HPDE6-E6E7 (cell line): ENCODE measurements at regions not wholly inside any gene's neighbourhood (a gene's known extent, or its start where the extent isn't known, plus 50 kb on each side); places are given as distances from the start of the nearest gene placed in this dataset.
"Not testable (repeated sequence)": the region's sequence is repeated elsewhere in the genome, so short reads cannot be mapped to it uniquely, and the experiment has no call there.

Experiments
- DNase-seq: peaks from one replicate; pipeline ENCODE4 v3.0.0; 2011; ENCODE audit warnings: missing footprints; ENCODE audit errors: extremely low spot score

- no peak for DNase-seq
Measured at GRCh38 chr7:9204571-9204970, 771.2 kb downstream of the NXPH1 start.

- DNase-seq: no peak
Measured at GRCh38 chr7:9210114-9210513, 776.7 kb downstream of the NXPH1 start.

GRCh38 chr7:9217204-9217603, 783.8 kb downstream of the NXPH1 start:
- DNase-seq: no peak

GRCh38 chr7:9226500-9226899, 793.1 kb downstream of the NXPH1 start:
- no peak for DNase-seq

- no peak for DNase-seq
Measured at GRCh38 chr7:9231630-9232121, 798.3 kb downstream of the NXPH1 start.

- no peak for DNase-seq
Measured at GRCh38 chr7:9240001-9240400, 806.6 kb downstream of the NXPH1 start.

- DNase-seq: no peak
Measured at GRCh38 chr7:9241826-9242225, 808.4 kb downstream of the NXPH1 start.

GRCh38 chr7:9242636-9243035, 809.2 kb downstream of the NXPH1 start:
- DNase-seq: no peak

- DNase-seq: no peak
Measured at GRCh38 chr7:9250876-9251275, 817.5 kb downstream of the NXPH1 start.

GRCh38 chr7:9264395-9264794, 831.0 kb downstream of the NXPH1 start:
- no peak for DNase-seq

GRCh38 chr7:9280088-9280487, 846.7 kb downstream of the NXPH1 start:
- DNase-seq: no peak

GRCh38 chr7:9283246-9283645, 849.8 kb downstream of the NXPH1 start:
- DNase-seq: no peak

- DNase-seq: no peak
Measured at GRCh38 chr7:9302436-9302835, 869.0 kb downstream of the NXPH1 start.

GRCh38 chr7:9307131-9307530, 873.7 kb downstream of the NXPH1 start:
- DNase-seq: no peak

- DNase-seq: no peak
Measured at GRCh38 chr7:9324513-9324912, 891.1 kb downstream of the NXPH1 start.

GRCh38 chr7:9328296-9328695, 894.9 kb downstream of the NXPH1 start:
- DNase-seq: no peak

- no peak for DNase-seq
Measured at GRCh38 chr7:9349625-9350024, 916.2 kb downstream of the NXPH1 start.

- DNase-seq: no peak
Measured at GRCh38 chr7:9391221-9391620, 957.8 kb downstream of the NXPH1 start.

- no peak for DNase-seq
Measured at GRCh38 chr7:9391984-9392383, 958.6 kb downstream of the NXPH1 start.

GRCh38 chr7:9404386-9404785, 971.0 kb downstream of the NXPH1 start:
- DNase-seq: not testable (repeated sequence)

- peak; percentile 10 for DNase-seq
Measured at GRCh38 chr7:9407816-9408215, 974.4 kb downstream of the NXPH1 start.

- no peak for DNase-seq
Measured at GRCh38 chr7:9453521-9453920, 1020.1 kb downstream of the NXPH1 start.

- DNase-seq: peak; percentile 6
Measured at GRCh38 chr7:9488555-9488954, 1055.1 kb downstream of the NXPH1 start.

GRCh38 chr7:9498303-9498702, 1064.9 kb downstream of the NXPH1 start:
- no peak for DNase-seq

- no peak for DNase-seq
Measured at GRCh38 chr7:9502269-9502668, 1068.9 kb downstream of the NXPH1 start.
